GM19397 (cell line): ENCODE measurements at regions not wholly inside any gene's neighbourhood (a gene's known extent, or its start where the extent isn't known, plus 50 kb on each side); places are given as distances from the start of the nearest gene placed in this dataset.
"Not testable (repeated sequence)": the region's sequence is repeated elsewhere in the genome, so short reads cannot be mapped to it uniquely, and the experiment has no call there.

Experiments
- ATAC-seq: cut with Tn5 transposase; IDR thresholded peaks from one replicate; pipeline ENCODE4 v1.9.1; 2021; ENCODE audit warnings: mild to moderate bottlenecking, moderate library complexity; ENCODE audit not compliant: unreplicated experiment

GRCh38 chr5:135184646-135185045 lies 150.6 kb upstream of the PITX1 start:
- no peak for ATAC-seq

GRCh38 chr5:135183464-135183863 lies 149.4 kb upstream of the PITX1 start:
- ATAC-seq, result no peak

- no peak for ATAC-seq
These were observed 148.6 kb upstream of the PITX1 start for GRCh38 chr5:135182675-135183074.

GRCh38 chr5:135181653-135182052 lies 147.6 kb upstream of the PITX1 start:
- no peak for ATAC-seq

GRCh38 chr5:135179308-135179980 lies 145.4 kb upstream of the PITX1 start:
- ATAC-seq, result no peak

GRCh38 chr5:135178476-135179155 lies 144.6 kb upstream of the PITX1 start:
- no peak for ATAC-seq

- ATAC-seq, result no peak
These were observed 143.6 kb upstream of the PITX1 start for GRCh38 chr5:135177591-135177990.

- ATAC-seq, result no peak
These were observed 143.0 kb upstream of the PITX1 start for GRCh38 chr5:135176991-135177390.

- no peak for ATAC-seq
These were observed 140.5 kb upstream of the PITX1 start for GRCh38 chr5:135174315-135175096.

- ATAC-seq, result no peak
These were observed 139.7 kb upstream of the PITX1 start for GRCh38 chr5:135173662-135174290.

- no peak for ATAC-seq
These were observed 138.7 kb upstream of the PITX1 start for GRCh38 chr5:135172718-135173117.

GRCh38 chr5:135171336-135171735 lies 137.3 kb upstream of the PITX1 start:
- no peak for ATAC-seq

GRCh38 chr5:135170500-135170899 lies 136.5 kb upstream of the PITX1 start:
- ATAC-seq, result no peak

GRCh38 chr5:135169753-135170152 lies 135.7 kb upstream of the PITX1 start:
- ATAC-seq, result no peak

GRCh38 chr5:135167634-135168033 lies 133.6 kb upstream of the PITX1 start:
- ATAC-seq, result no peak

GRCh38 chr5:135164873-135165614 lies 131.0 kb upstream of the PITX1 start:
- not testable (repeated sequence) for ATAC-seq

GRCh38 chr5:135163964-135164363 lies 129.9 kb upstream of the PITX1 start:
- no peak for ATAC-seq

GRCh38 chr5:135163391-135163790 lies 129.4 kb upstream of the PITX1 start:
- no peak for ATAC-seq

GRCh38 chr5:135162661-135163265 lies 128.7 kb upstream of the PITX1 start:
- ATAC-seq, result no peak

- no peak for ATAC-seq
These were observed 127.2 kb upstream of the PITX1 start for GRCh38 chr5:135161221-135161620.
